ENCODE measurements at regions not wholly inside any gene's neighbourhood (a gene's known extent, or its start where the extent isn't known, plus 50 kb on each side); places are given as distances from the start of the nearest gene placed in this dataset.

- in situ Hi-C loops (cut with HindIII; ENCODE audit: low sequenced_read_pairs): no loop called here
Measured at GRCh38 chr15:39313467-39313866, 267.4 kb upstream of the THBS1 start.

GRCh38 chr15:39313881-39314280, 267.0 kb upstream of the THBS1 start:
- in situ Hi-C loops (cut with HindIII; ENCODE audit: low sequenced_read_pairs): no loop called here

DNA sequence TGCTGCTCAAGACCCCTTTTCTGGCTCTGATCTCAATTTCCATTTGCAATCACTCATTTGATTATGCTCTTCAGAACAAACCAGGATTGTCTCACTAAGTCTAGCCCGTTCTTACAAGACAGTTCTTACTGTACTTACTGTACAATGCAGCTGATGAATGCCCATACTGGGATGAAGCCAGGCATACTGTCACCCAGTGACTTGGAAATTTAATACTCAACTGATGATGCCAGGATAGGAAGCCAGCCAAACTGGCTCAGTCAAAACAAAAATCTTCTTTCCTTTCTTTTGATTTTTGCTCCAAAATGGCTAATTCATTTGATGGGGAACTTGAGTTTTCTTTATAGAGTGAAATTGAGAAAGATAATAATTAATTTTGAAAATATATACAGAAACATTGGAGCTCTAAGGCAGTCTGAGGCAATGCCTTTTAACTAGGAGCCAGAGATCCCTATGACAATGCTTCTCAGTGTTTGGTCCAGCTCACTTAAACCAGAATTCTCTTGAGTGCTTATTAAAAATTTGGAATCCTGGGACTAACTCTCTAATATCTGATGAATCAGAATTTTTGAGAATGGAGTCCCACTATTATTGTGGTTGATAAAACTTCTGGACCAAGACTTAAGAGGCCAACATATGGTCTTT, 265.6 kb upstream of the THBS1 start:
- in situ Hi-C loops (cut with HindIII; ENCODE audit: low sequenced_read_pairs): no loop called here

DNA sequence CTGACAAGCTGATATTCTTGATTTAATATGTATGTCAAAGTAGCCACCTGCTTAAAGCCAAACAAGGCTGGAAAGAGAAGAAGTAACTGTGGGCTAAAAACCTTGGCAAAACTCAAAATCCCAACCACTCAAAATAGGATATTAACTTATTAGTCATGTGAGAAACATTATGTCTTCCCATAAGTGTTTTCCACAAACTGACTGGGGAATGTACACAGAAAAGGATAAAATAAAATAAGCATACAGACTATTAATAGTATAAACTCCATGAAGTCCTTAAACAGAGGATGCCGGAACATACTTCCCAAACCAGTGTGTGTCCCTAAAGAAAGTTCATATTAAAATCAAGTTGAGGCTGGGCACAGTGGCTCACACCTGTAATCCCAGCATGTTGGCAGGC, 263.7 kb upstream of the THBS1 start:
- in situ Hi-C loops (cut with HindIII; ENCODE audit: low sequenced_read_pairs): no loop called here

DNA sequence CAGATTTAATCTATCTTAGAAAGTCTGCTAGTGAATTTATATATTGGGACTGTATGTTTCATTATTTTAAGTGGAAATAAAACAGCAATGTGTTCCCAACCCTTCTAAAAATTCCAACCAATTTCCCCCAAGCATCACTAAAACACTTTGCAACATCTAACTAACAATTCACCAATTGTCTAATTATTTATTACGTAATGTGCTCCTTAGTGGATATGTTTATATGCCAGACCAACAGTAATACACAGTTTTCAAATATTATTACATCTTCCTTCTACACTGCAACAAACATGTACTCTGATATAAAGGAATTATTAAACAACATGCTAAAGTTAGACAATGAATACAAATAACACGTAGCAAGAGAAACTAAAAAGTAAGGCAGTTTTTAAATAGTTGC, 262.6 kb upstream of the THBS1 start:
- in situ Hi-C loops (cut with HindIII; ENCODE audit: low sequenced_read_pairs): no loop called here

DNA sequence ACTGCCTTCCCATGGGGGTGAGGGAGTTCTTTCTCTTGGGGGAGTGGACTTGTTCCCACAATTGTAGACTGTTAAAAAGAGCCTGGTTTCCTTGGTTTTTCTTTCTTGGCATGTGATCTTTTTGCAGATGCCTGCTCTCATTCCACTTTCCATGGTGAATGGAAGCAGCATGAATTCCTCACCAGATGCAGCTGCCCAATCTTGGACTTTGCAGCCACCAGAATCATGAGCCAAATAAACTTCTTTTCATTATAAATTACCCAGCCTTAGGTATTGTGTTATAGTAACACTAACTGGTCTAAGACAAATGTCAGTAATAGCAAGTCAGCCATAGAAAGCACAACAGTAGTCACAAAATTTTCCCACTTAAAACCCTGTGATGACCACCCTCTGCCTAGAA, 260.5 kb upstream of the THBS1 start:
- in situ Hi-C loops (cut with HindIII; ENCODE audit: low sequenced_read_pairs): no loop called here

DNA sequence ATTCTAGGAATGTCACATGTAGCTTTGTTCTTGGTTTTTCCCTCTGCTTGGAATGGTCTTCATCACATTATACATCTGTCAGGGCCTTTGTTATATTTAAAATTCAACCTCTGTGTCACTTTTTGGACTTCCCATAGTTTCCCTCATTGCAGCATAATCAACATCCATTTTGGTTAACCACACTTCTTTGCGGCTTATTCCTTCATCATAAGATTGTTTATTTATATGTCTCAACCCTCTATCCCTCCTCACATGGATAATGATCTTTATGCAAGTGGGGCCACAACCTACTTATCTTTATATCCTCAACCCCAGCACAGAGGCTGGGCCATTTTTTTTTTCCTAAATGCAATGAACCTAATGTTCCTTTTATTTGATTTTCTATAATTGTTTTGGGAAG, 260.0 kb upstream of the THBS1 start:
- in situ Hi-C loops (cut with HindIII; ENCODE audit: low sequenced_read_pairs): no loop called here

GRCh38 chr15:39321977-39322376, 258.9 kb upstream of the THBS1 start:
- in situ Hi-C loops (cut with HindIII; ENCODE audit: low sequenced_read_pairs): no loop called here

DNA sequence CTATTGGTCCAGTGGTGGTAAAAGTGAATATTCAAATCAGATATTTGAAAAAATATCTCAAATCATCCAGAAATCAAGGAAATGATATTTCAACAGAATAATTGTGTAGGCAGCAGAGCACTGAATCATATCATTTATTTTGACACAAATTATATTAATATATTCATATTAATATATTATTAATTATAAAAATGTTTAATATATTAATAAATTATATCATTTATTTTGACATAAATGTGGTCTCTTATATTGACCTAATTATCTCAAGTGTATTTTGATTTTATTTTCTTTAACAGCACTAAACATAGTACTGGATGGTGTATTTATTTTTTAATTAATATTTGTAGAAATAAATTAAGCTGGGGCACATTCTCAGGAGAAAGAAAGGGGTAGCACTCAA, 257.7 kb upstream of the THBS1 start:
- in situ Hi-C loops (cut with HindIII; ENCODE audit: low sequenced_read_pairs): no loop called here

DNA sequence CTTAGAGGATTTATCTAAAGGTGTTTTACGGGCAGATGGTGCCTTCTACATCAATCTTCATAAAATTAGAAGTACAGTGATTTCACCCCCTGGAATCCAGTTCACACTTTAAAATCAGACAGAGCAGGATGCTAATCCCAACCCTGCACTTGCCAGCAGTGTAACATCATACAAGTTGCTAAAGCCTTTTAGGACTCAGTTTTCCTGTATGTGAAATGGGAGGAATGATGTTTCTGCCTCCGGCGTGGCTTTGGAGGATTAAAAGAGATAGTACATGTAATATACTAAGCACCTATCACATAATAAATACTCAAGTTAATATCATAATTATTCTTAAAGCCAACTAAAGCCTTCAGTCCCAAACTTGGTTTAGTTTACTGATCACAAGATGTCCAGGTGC, 257.2 kb upstream of the THBS1 start:
- in situ Hi-C loops (cut with HindIII; ENCODE audit: low sequenced_read_pairs): no loop called here

GRCh38 chr15:39326306-39326975, 254.4 kb upstream of the THBS1 start:
- in situ Hi-C loops (cut with HindIII; ENCODE audit: low sequenced_read_pairs): no loop called here

- in situ Hi-C loops (cut with HindIII; ENCODE audit: low sequenced_read_pairs): no loop called here
Measured at GRCh38 chr15:39327005-39327730, 253.7 kb upstream of the THBS1 start.

GRCh38 chr15:39330061-39330460, 250.8 kb upstream of the THBS1 start:
- in situ Hi-C loops (cut with HindIII; ENCODE audit: low sequenced_read_pairs): no loop called here

- in situ Hi-C loops (cut with HindIII; ENCODE audit: low sequenced_read_pairs): no loop called here
Measured at GRCh38 chr15:39331584-39331983, 249.3 kb upstream of the THBS1 start.

DNA sequence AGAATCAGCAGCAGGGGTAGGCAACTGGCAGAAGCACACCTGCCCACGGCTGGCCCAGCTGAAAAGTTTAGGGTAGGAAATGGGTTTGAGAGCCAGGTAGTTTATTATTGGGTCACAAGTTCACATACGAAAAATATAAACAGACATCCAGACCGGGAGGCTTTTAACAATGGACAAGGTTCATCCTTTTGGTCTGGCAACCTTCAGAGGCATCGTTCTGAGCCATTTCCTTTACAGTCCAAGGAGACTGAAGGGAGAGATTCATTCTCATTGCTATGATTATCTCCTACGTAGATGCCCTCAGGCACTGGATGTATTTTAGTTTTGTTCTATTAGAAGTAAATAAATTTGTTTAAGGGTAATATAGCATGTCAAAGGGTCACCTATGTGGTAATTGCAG, 248.0 kb upstream of the THBS1 start:
- in situ Hi-C loops (cut with HindIII; ENCODE audit: low sequenced_read_pairs): no loop called here

GRCh38 chr15:39333393-39333792, 247.5 kb upstream of the THBS1 start:
- in situ Hi-C loops (cut with HindIII; ENCODE audit: low sequenced_read_pairs): no loop called here

- in situ Hi-C loops (cut with HindIII; ENCODE audit: low sequenced_read_pairs): no loop called here
Measured at GRCh38 chr15:39333896-39334295, 247.0 kb upstream of the THBS1 start.

DNA sequence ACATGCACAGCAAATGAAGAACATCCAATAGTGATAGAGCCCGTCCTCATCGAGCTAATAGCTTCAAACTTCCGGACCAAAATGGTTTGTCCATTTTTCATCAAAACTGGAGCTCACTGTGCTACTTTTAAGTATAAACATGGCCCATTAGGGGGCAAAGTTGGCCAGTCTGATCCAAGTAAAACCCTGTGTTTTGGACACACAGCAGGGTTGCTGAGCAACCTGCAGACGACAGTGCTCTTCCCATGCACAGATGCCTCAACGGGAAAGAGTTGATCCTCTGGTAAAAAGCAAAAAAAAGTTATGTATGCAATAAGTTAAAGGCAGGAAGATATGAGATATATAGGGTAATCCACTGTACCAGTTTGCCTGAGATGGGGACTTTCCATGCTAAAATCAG, 244.0 kb upstream of the THBS1 start:
- in situ Hi-C loops (cut with HindIII; ENCODE audit: low sequenced_read_pairs): no loop called here

DNA sequence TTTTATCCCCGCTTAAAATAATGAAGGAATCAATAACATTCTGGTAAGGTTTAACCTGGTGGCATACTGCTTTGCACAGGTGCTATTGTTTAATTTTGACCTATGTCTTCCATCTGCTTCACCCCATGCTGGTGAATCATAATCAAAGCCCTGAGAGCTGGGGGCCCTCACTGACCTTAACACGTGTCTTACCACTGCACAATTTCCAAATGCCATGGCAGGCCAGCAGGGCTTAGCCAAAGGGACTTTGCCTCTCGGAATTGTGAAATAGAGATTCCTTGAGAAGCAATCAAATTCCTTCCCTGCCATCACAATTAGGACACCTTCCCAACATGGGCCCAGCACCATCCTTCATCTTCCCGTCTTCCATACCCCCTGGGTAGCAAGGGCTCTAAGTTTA, 242.6 kb upstream of the THBS1 start:
- in situ Hi-C loops (cut with HindIII; ENCODE audit: low sequenced_read_pairs): no loop called here

DNA sequence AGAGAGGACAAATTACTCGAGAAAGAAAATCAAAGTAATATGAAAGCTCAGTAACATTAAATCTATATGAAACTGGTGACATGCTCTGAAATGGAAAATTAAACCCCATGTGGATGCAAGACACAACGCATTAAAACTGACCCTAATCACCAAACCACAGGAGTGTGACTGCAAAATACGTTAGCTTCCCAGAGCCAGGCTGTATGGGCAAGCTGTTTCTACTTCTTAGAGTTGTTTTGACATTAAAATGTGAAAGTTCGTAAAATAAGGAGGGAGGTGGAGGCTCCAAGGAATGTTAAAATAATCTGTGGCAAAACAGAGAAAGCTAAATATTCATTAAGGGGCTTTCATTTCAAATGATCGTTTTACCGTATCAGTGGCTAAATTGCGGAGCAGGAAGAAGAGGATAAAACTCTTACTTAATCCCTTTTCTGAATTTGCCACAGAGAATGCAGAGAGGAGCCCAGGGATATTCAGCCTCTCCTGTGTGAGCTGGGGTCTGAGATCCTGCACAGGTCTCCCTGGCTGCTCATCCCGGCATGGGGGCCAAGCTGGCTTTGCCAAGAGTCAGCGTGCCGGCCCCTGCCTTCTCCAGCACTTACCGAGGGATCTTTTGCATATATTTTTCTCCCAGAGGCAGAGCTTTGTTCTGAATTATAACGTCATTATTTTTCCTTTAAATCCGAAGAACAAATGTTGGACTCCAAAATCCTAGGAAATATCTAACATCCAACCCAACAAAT, 239.8 kb upstream of the THBS1 start:
- in situ Hi-C loops (cut with HindIII; ENCODE audit: low sequenced_read_pairs): no loop called here

DNA sequence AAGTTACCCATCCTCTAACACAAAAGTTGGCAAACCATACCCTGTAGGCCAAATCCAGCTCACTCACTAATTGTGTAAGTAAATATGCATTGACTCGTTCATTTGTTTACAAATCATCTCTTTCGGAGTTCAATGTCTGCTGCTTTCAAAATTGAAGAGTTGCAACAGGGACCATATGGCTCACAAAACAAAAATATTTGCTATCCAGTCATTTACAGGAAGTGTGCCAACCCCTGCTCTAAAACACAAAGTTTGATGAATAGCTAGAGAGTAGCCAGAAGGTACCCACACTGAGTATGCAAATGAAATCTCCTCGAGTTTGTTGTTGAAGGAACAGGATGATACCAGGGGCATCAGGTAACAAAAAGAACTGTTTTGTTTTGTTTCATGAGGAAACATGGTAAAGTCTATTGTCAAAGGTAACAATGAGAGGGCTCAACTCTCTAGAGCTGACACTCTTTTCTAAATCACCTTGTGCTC, 236.2 kb upstream of the THBS1 start:
- in situ Hi-C loops (cut with HindIII; ENCODE audit: low sequenced_read_pairs): loop anchor here (5.0 kb wide), 1 partner anchor 47 kb away; no protein-coding TSS in a partner anchor

Data from endothelial cell of hepatic sinusoid (primary cell).